WTC11 (cell line): ENCODE measurements at regions not wholly inside any gene's neighbourhood (a gene's known extent, or its start where the extent isn't known, plus 50 kb on each side); places are given as distances from the start of the nearest gene placed in this dataset.

Experiments
- CREB1 ChIP-seq: sonication (generic); formaldehyde crosslinking; IDR thresholded peaks from 2 replicates; pipeline ENCODE4 v1.8.0; 2023; ENCODE audit warnings: mild to moderate bottlenecking, missing genetic modification reagents
- CTCF ChIP-seq: fragments of 200-600 bp; IDR thresholded peaks from 2 replicates; pipeline ENCODE4 v1.8.0; 2022; ENCODE audit warnings: antibody characterized with exemption
- E2F4 ChIP-seq: sonication (generic); formaldehyde crosslinking; IDR thresholded peaks from 2 replicates; pipeline ENCODE4 v1.8.1; 2022; ENCODE audit warnings: low read depth, mild to moderate bottlenecking, moderate library complexity, missing genetic modification reagents, borderline replicate concordance
- ELF4 ChIP-seq: sonication (generic); formaldehyde crosslinking; IDR thresholded peaks from 2 replicates; pipeline ENCODE4 v1.8.1; 2022; ENCODE audit warnings: low read depth, mild to moderate bottlenecking, moderate library complexity, missing genetic modification reagents
- FOXP1 ChIP-seq: sonication (generic); formaldehyde crosslinking; IDR thresholded peaks from 2 replicates; pipeline ENCODE4 v1.8.0; 2022; ENCODE audit warnings: missing genetic modification reagents, mild to moderate bottlenecking, moderate library complexity, borderline replicate concordance
- NR1H2 ChIP-seq: sonication (generic); formaldehyde crosslinking; IDR thresholded peaks from 2 replicates; pipeline ENCODE4 v1.9.0; 2021; ENCODE audit warnings: mild to moderate bottlenecking, moderate library complexity, missing genetic modification reagents
- NR2C2 ChIP-seq: sonication (generic); formaldehyde crosslinking; IDR thresholded peaks from 2 replicates; pipeline ENCODE4 v1.8.0; 2022; ENCODE audit warnings: mild to moderate bottlenecking, missing genetic modification reagents
- TP53 ChIP-seq: sonication (generic); formaldehyde crosslinking; IDR thresholded peaks from 2 replicates; pipeline ENCODE4 v1.8.1; 2023; ENCODE audit warnings: mild to moderate bottlenecking, missing genetic modification reagents
- ZNF281 ChIP-seq: sonication (generic); formaldehyde crosslinking; IDR thresholded peaks from 2 replicates; pipeline ENCODE4 v1.8.0; 2023; ENCODE audit warnings: mild to moderate bottlenecking, missing genetic modification reagents

- TF ChIP-seq NR2C2 (CRISPR knock-in tag), result no peak
- no peak for TF ChIP-seq ZNF281
- TF ChIP-seq CTCF, result no peak
- TF ChIP-seq FOXP1 (CRISPR knock-in tag), result no peak
- TF ChIP-seq CREB1, result no peak
- no peak for TF ChIP-seq NR1H2 (CRISPR knock-in tag)
- TF ChIP-seq TP53 (CRISPR knock-in tag), result no peak
- no peak for TF ChIP-seq E2F4 (CRISPR knock-in tag)
- no peak for TF ChIP-seq ELF4
Measured at GRCh38 chr2:142724713-142725349, 152.6 kb upstream of the KYNU start.
